ENCODE measurements at regions not wholly inside any gene's neighbourhood (a gene's known extent, or its start where the extent isn't known, plus 50 kb on each side); places are given as distances from the start of the nearest gene placed in this dataset.

DNA sequence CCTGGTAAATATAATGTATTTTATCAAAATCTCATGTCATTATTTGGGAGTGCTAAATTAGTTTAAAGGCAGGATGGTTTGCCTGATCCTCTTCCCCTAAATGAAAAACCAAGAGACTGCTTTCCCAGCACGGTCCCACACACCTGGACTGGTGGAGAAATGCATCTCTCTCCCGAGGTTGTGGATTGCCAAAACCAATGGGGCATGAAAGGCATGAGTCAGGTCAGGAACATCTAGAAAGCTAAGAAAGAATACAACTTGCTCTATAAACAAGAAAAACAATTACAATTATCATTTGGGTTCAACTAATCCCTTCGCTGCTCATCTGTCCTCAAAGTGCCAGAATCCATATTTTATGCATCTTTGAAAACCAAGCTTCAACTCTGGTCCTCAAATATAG, 308.3 kb upstream of the IRAK1BP1 start:
- TF ChIP-seq JUND (IDR thresholded peaks at IDR 0.05) (no peak), RCOR1 (IDR thresholded peaks at IDR 0.05; ENCODE audit: low read length) (no peak), MXI1 (IDR thresholded peaks at IDR 0.05; ENCODE audit: low read depth, low read length) (no peak), YY1 (IDR thresholded peaks at IDR 0.05; ENCODE audit: low read depth) (no peak), RAD21 (IDR thresholded peaks at IDR 0.05; ENCODE audit: low read length) (no peak), FOXM1 (IDR thresholded peaks at IDR 0.05; ENCODE audit: low read depth) (no peak), TCF12 (IDR thresholded peaks at IDR 0.05) (no peak), FOXJ3 (CRISPR knock-in tag; IDR thresholded peaks at IDR 0.05) (no peak), SMC3 (IDR thresholded peaks at IDR 0.05; ENCODE audit: low read depth, low read length) (no peak), ELF1 (IDR thresholded peaks at IDR 0.05) (no peak), TAF1 (IDR thresholded peaks at IDR 0.05; ENCODE audit: borderline replicate concordance, low read depth, low read length) (no peak), CHD2 (IDR thresholded peaks at IDR 0.05; ENCODE audit: low read length, partially characterized antibody) (no peak), GATA2 (CRISPR knock-in tag; IDR thresholded peaks at IDR 0.05) (no peak)
- TF ChIP-seq, protein P1, sequence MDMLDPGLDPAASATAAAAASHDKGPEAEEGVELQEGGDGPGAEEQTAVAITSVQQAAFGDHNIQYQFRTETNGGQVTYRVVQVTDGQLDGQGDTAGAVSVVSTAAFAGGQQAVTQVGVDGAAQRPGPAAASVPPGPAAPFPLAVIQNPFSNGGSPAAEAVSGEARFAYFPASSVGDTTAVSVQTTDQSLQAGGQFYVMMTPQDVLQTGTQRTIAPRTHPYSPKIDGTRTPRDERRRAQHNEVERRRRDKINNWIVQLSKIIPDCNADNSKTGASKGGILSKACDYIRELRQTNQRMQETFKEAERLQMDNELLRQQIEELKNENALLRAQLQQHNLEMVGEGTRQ (IDR thresholded peaks at IDR 0.05; ENCODE audit: borderline replicate concordance, low read depth, low read length): no peak
- no peak overlapping the region for H3K9ac ChIP-seq
- no peak overlapping the region for H3K4me2 ChIP-seq
- CTCF ChIA-PET: interaction anchor here (0.6 kb wide), 1 partner anchor 135 kb away, joined by 3 read pairs; no protein-coding TSS in a partner anchor
- H4K20me1 ChIP-seq (ENCODE audit: insufficient read depth): no peaks in the 10 kb centered on the region
- peaks cover 0 to 7% of the 10 kb centered on the region in 2 experiments; a peak in 1 of 4 replicates for H3K4me1 ChIP-seq (ENCODE audit: control insufficient read depth in 1 of 2, insufficient read depth in 2 of 2, low read depth in 1 of 2, low read length in 1 of 2)
- H3K27ac ChIP-seq (ENCODE audit: low read depth in 2 of 2, low read length in 1 of 2): no peak overlapping the region
- no peaks in the 10 kb centered on the region for H3K9me2 ChIP-seq
- H3K4me3 ChIP-seq (ENCODE audit: low read depth in 2 of 2, low read length in 1 of 2): no peak overlapping the region
- DNase-seq: no peak
- no peaks in the 10 kb centered on the region for H3K36me3 ChIP-seq (replicated peaks in 1 of 2; ENCODE audit: control insufficient read depth in 1 of 2, insufficient read depth in 2 of 2, low read length in 1 of 2)
- no peak overlapping the region for H2AFZ ChIP-seq (ENCODE audit: low read depth)
- WGBS (ENCODE audit: low lambda C conversion rate): 29% methylated on average over 3 of the region's 3 CpGs
- H3K27me3 ChIP-seq (ENCODE audit: insufficient read depth): no peaks in the 10 kb centered on the region
- H3F3A ChIP-seq (replicated peaks; ENCODE audit: insufficient read depth): no peaks in the 10 kb centered on the region
- H3K79me2 ChIP-seq (ENCODE audit: insufficient read depth): no peaks in the 10 kb centered on the region
- H3K9me3 ChIP-seq: no peaks in the 10 kb centered on the region; the same call in 1 of the 2 replicates
- POLR2A ChIA-PET: no interaction called here

DNA sequence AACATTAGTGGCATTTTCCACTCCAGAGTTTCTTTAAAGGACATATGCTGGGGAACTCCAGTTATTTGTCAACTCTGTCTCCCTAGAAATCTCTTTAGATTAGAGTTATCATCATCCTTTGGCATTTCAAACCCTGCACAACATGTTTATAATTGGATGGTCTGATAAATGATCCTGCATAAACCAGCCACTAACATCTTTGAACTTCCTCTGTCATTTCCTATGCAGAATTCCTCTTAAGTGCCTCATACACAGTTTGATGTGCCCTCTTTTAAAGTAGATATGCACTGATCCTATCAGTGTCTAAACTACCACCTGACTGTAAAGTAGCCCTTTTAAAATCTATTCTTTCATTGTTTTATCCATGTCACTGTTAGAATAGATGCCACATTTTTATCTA, 306.3 kb upstream of the IRAK1BP1 start:
- DNase-seq: no peak
- ChIA-PET CTCF (no interaction called here), POLR2A (no interaction called here)
- no peaks in the 10 kb centered on the region for H3F3A ChIP-seq (replicated peaks; ENCODE audit: insufficient read depth)
- H4K20me1 ChIP-seq (ENCODE audit: insufficient read depth): no peaks in the 10 kb centered on the region
- peak; percentile 12; the same call in 1 of the 2 replicates for TF ChIP-seq JUND (IDR thresholded peaks at IDR 0.05)
- TF ChIP-seq, protein P2, sequence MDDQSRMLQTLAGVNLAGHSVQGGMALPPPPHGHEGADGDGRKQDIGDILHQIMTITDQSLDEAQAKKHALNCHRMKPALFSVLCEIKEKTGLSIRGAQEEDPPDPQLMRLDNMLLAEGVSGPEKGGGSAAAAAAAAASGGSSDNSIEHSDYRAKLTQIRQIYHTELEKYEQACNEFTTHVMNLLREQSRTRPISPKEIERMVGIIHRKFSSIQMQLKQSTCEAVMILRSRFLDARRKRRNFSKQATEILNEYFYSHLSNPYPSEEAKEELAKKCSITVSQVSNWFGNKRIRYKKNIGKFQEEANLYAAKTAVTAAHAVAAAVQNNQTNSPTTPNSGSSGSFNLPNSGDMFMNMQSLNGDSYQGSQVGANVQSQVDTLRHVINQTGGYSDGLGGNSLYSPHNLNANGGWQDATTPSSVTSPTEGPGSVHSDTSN (IDR thresholded peaks at IDR 0.05): peak; percentile 58
- TF ChIP-seq, protein P3, sequence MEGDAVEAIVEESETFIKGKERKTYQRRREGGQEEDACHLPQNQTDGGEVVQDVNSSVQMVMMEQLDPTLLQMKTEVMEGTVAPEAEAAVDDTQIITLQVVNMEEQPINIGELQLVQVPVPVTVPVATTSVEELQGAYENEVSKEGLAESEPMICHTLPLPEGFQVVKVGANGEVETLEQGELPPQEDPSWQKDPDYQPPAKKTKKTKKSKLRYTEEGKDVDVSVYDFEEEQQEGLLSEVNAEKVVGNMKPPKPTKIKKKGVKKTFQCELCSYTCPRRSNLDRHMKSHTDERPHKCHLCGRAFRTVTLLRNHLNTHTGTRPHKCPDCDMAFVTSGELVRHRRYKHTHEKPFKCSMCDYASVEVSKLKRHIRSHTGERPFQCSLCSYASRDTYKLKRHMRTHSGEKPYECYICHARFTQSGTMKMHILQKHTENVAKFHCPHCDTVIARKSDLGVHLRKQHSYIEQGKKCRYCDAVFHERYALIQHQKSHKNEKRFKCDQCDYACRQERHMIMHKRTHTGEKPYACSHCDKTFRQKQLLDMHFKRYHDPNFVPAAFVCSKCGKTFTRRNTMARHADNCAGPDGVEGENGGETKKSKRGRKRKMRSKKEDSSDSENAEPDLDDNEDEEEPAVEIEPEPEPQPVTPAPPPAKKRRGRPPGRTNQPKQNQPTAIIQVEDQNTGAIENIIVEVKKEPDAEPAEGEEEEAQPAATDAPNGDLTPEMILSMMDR (IDR thresholded peaks at IDR 0.05): no peak
- TF ChIP-seq RCOR1 (IDR thresholded peaks at IDR 0.05; ENCODE audit: low read length): no peak
- no peak for TF ChIP-seq RFX5 (IDR thresholded peaks at IDR 0.05; ENCODE audit: low read length)
- no peak for TF ChIP-seq FOXJ3 (CRISPR knock-in tag; IDR thresholded peaks at IDR 0.05)
- TF ChIP-seq TCF12 (IDR thresholded peaks at IDR 0.05): peak; percentile 27; the same call in 1 of the 2 replicates
- no peak for TF ChIP-seq NRF1 (IDR thresholded peaks at IDR 0.05; ENCODE audit: low read depth, low read length)
- no peak overlapping the region; a peak in 1 of 4 replicates for H3K27ac ChIP-seq (ENCODE audit: low read depth in 2 of 2, low read length in 1 of 2)
- no peak overlapping the region for H3K4me2 ChIP-seq
- no peak overlapping the region for H2AFZ ChIP-seq (ENCODE audit: low read depth)
- H3K4me1 ChIP-seq (ENCODE audit: control insufficient read depth in 1 of 2, insufficient read depth in 2 of 2, low read depth in 1 of 2, low read length in 1 of 2): peaks cover 0 to 7% of the 10 kb centered on the region in 2 experiments; a peak in 1 of 4 replicates
- H3K9me2 ChIP-seq: no peaks in the 10 kb centered on the region
- no peak overlapping the region for H3K4me3 ChIP-seq (ENCODE audit: low read depth in 2 of 2, low read length in 1 of 2)
- H3K9me3 ChIP-seq: no peaks in the 10 kb centered on the region
- H3K79me2 ChIP-seq (ENCODE audit: insufficient read depth): no peaks in the 10 kb centered on the region
- H3K36me3 ChIP-seq (replicated peaks in 1 of 2; ENCODE audit: control insufficient read depth in 1 of 2, insufficient read depth in 2 of 2, low read length in 1 of 2): no peaks in the 10 kb centered on the region
- no peaks in the 10 kb centered on the region for H3K27me3 ChIP-seq (ENCODE audit: insufficient read depth)
- H3K9ac ChIP-seq: no peak overlapping the region
